ENCODE measurements at regions not wholly inside any gene's neighbourhood (a gene's known extent, or its start where the extent isn't known, plus 50 kb on each side); places are given as distances from the start of the nearest gene placed in this dataset.

GRCh38 chr5:135157421-135158313 lies 123.6 kb upstream of the PITX1 start:
- no peaks in the 10 kb centered on the region for H3K4me1 ChIP-seq

GRCh38 chr5:135156715-135157404 lies 122.8 kb upstream of the PITX1 start:
- DNase-seq (ENCODE audit: low spot score) = peak; percentile 16
- no peak for TF ChIP-seq CTCF (IDR thresholded peaks at IDR 0.05)
- Histone ChIP-seq H3K36me3 (no peaks in the 10 kb centered on the region), H3K27ac (no peak overlapping the region), H3K9me3 (peaks cover 0 to 28% of the 10 kb centered on the region in 2 donors), H3K4me1 (no peaks in the 10 kb centered on the region), H3K27me3 (no peaks in the 10 kb centered on the region), H3K4me3 (no peak overlapping the region)

More at GRCh38 chr5:135157421-135158313, 123.6 kb upstream of the PITX1 start:
- Histone ChIP-seq H3K9me3 (peaks cover 0 to 28% of the 10 kb centered on the region in 2 donors), H3K27me3 (no peaks in the 10 kb centered on the region), H3K27ac (no peak overlapping the region), H3K4me3 (no peak overlapping the region), H3K36me3 (no peaks in the 10 kb centered on the region)
- DNase-seq (ENCODE audit: low spot score) = no peak
- no peak for TF ChIP-seq CTCF (IDR thresholded peaks at IDR 0.05)

- DNase-seq (ENCODE audit: low spot score) = no peak
- H3K27ac ChIP-seq = no peak overlapping the region
- no peaks in the 10 kb centered on the region for H3K36me3 ChIP-seq
- H3K9me3 ChIP-seq = peaks cover 0 to 28% of the 10 kb centered on the region in 2 donors
- no peak for TF ChIP-seq CTCF (IDR thresholded peaks at IDR 0.05)
- H3K4me1 ChIP-seq = no peaks in the 10 kb centered on the region
- no peaks in the 10 kb centered on the region for H3K27me3 ChIP-seq
- no peak overlapping the region for H3K4me3 ChIP-seq
These were observed 122.3 kb upstream of the PITX1 start for GRCh38 chr5:135156337-135156714.

- H3K4me3 ChIP-seq = no peak overlapping the region
- no peaks in the 10 kb centered on the region for H3K36me3 ChIP-seq
- no peaks in the 10 kb centered on the region for H3K27me3 ChIP-seq
- no peak for DNase-seq (ENCODE audit: low spot score)
- peaks cover 0 to 28% of the 10 kb centered on the region in 2 donors for H3K9me3 ChIP-seq
- H3K27ac ChIP-seq = no peak overlapping the region
- TF ChIP-seq CTCF (IDR thresholded peaks at IDR 0.05) = no peak
- no peaks in the 10 kb centered on the region for H3K4me1 ChIP-seq
These were observed 121.7 kb upstream of the PITX1 start for GRCh38 chr5:135155616-135156214.

GRCh38 chr5:135154961-135155360 lies 120.9 kb upstream of the PITX1 start:
- Histone ChIP-seq H3K4me3 (no peak overlapping the region), H3K27me3 (no peaks in the 10 kb centered on the region), H3K4me1 (no peaks in the 10 kb centered on the region), H3K36me3 (no peaks in the 10 kb centered on the region), H3K27ac (no peak overlapping the region), H3K9me3 (peaks cover 0 to 24% of the 10 kb centered on the region in 2 donors)
- no peak for TF ChIP-seq CTCF (IDR thresholded peaks at IDR 0.05)
- DNase-seq (ENCODE audit: low spot score) = no peak

Data from right atrium auricular region (tissue), 2 donors.